NT2/D1 (cell line): ENCODE measurements at regions not wholly inside any gene's neighbourhood (a gene's known extent, or its start where the extent isn't known, plus 50 kb on each side); places are given as distances from the start of the nearest gene placed in this dataset.

Experiments
- YY1 ChIP-seq: IDR thresholded peaks from 2 replicates; pipeline ENCODE4 v1.6.1; 2011; ENCODE audit not compliant: insufficient read length, insufficient read depth
- ZNF274 ChIP-seq: IDR thresholded peaks from 2 replicates; pipeline ENCODE4 v1.6.1; 2011; ENCODE audit warnings: mild to moderate bottlenecking, low read depth, low read length

GRCh38 chr18:25923193-25923592 lies 167.2 kb downstream of the SS18 start:
- TF ChIP-seq YY1 = no peak
- no peak for TF ChIP-seq ZNF274
